IPS DF 4.7 (cell line): ENCODE measurements at regions not wholly inside any gene's neighbourhood (a gene's known extent, or its start where the extent isn't known, plus 50 kb on each side); places are given as distances from the start of the nearest gene placed in this dataset.

Source experiments
- DNase-seq: peaks from one replicate; pipeline ENCODE4 v3.0.0-alpha.2; 2013; ENCODE audit warnings: low spot score; ENCODE audit errors: extremely low read depth

DNA sequence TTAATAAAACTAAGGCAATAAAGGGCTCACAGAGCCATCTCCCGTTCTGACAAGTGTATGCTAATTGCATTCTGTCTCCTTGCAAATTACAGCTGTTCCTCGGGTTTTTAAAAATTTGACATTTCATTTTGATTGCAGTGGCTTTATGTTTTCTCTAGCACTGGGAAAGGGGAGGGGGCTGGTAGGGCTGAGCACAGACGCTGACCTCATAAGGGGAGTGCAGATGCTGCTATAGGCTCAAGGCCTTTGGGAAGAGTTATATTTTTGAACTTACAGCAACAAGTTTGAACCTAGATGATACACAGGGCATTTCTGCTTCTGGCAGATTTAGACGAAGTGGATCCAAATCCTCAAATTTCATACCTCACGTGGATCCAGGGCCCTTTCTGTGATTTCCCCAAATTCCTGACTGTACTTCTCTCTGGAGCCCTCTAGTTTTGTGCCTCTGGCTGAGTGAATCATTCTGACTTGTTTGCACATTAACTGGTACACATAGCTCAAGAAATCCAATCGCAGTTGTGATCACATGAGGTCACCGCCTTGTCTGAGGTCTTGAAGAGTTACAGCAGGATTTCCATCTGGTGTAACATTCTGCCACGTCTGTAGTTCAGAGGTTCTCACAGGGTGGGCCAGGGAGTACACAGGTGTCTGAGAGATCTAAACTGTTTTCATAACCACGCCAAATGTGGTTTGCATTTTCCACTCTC is 230.3 kb downstream of the C1orf94 start:
- no peak for DNase-seq

- no peak for DNase-seq
These were observed 231.3 kb downstream of the C1orf94 start for GRCh38 chr1:34408011-34408410.

- no peak for DNase-seq
These were observed 233.1 kb downstream of the C1orf94 start for GRCh38 chr1:34409689-34410229.

DNA sequence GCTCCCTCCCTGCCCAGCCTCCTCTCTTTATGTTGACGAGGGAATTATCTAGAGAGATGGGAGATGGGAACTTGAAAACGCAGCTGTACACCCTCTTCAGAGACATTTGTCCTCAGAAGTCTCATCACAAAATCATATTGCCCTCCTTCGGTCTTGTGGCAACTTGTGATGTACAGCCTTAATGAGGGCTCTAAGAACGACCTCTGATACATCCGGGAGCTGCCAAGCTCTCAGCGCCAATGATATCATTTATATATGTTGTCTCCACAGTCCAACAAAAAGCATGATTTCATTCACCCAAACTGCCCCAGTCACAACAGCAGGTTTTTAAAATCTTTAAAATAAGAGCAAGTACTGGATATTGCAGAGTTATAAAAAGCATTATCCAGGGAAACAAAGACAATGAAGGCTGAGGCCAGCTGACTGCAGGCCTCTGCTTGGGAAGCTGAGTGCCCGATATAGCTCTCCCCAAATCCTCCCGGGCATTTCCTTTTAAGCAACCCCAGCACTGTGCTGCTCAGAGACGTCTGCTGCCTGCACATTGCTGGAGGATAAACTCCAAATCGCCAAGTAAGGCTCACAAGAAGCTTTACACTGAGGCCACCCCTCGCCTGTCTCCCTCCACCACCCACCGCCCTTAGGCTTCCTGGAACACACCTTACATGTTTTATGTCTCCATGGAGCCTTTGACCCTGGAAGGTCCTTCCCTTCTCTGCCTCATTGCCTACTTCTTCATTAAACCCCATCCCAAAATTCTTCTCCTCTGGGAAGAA is 236.1 kb downstream of the C1orf94 start:
- no peak for DNase-seq

- DNase-seq, result no peak
These were observed 238.4 kb downstream of the C1orf94 start for GRCh38 chr1:34415140-34415539.

- DNase-seq, result no peak
These were observed 241.5 kb downstream of the C1orf94 start for GRCh38 chr1:34418166-34418565.

DNA sequence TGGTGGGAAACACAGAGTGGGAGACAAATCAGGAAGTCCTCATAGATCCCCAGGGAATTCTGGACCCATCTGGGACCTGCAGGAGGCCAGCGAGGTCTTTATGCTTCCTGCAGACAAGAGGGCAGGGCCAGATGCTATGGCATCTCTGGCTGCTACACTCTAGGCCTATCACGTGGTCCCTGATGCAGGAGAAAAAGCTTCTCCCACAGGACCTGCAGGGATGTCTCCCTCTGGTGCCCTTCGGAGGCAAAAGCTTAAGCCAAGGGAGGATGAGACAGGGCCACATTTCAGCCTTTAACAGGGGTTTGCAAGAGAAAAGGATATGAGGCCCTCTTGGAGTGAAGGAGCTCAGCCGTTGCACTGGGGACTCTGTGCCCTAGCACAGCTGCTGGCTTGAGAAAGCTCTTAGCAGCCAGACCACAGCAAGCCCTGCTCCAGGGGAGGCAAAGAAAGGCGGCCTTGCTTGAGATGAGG is 243.0 kb downstream of the C1orf94 start:
- peak; percentile 53 for DNase-seq

- no peak for DNase-seq
These were observed 248.3 kb downstream of the C1orf94 start for GRCh38 chr1:34425046-34425445.

- no peak for DNase-seq
These were observed 249.1 kb downstream of the C1orf94 start for GRCh38 chr1:34425785-34426184.

DNA sequence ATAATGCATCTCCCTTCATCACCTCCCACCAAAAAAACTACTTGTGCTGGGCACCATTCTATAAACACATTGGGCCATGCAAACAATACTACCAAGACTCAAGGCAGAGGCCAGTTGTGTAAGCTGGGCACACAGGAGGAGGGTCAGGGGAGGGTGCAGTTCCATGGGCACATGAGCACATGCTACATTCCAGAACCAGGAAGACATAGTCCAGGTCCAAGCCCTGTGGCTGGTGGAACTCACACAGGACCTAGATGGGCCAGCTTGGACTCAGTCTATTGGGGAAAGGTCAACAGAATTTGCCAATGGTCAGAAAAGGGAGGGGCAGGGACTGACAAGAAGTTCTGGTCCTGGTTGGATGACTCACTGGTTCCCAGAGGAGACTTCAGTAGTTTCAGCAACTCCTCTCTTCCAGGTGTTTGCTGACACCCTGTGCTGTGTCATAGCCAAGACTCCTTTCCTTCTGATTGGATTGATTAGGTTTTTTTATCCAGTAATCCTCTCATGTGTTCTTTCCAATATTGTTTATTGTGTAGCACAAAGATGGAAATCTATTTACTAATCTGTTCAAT is 249.7 kb downstream of the C1orf94 start:
- no peak for DNase-seq

DNA sequence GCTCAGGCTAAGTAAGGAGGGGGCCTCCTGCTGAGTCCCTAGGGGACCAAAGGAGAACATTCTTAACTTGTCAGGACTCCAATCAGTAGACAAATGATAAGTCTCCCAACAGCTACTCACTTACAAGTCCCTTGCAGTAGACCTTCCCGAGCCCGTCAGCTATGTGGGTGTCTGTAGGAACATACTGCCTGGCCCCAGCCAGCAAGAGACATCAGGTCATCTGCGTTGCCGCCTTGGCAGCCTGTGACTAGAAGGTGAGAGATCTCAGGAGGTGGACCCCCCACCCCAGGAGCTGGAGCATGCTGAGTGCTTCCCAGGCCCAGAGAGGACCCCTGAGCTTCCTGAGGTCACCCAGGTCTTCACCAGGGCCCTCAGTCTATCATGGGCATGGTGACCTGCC is 250.5 kb downstream of the C1orf94 start:
- DNase-seq, result no peak

DNA sequence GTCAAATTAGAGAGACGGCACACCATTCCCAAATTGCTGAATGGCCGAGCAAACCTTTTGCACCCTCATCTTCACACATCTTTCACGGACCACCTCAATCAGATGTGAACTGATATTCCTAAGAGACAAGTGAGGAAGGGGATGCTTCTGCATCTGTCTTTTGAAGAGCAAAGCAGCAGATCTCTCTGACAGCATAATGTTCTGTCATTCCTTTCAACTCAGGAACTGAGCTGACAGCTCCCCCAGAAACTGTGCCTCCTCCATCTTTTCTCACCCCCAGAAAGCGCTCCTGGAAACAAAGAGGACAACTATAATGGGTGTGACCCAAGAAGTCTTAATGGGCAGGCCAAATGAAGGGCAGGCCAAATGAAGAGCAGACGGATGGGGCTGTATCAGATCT is 256.4 kb downstream of the C1orf94 start:
- DNase-seq, result no peak

GRCh38 chr1:34436836-34437235 is 260.1 kb downstream of the C1orf94 start:
- DNase-seq, result no peak

- DNase-seq, result no peak
These were observed 264.8 kb downstream of the C1orf94 start for GRCh38 chr1:34441259-34442069.

GRCh38 chr1:34444516-34444915 is 267.8 kb downstream of the C1orf94 start:
- no peak for DNase-seq

- DNase-seq, result no peak
These were observed 273.6 kb downstream of the C1orf94 start for GRCh38 chr1:34450325-34450724.

DNA sequence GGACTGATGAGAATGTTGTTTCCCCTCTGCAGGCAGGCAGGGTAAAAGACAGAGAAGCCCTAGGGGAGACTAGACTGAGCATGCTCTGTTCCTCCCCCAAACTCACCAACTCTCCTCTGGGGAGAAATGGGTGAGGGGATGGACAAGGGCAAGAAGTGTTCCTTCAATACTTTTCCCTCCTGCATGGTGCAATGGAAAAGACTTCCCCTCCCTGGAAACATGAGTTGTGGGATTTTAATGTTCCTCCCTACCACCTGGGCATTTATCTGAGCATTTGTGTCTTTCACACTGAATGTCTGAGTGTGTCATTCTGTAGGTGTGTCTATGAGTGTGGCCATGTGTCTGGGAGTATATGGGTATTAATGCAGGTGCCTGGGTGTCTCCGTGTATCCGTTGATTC is 275.7 kb downstream of the C1orf94 start:
- DNase-seq, result no peak

DNA sequence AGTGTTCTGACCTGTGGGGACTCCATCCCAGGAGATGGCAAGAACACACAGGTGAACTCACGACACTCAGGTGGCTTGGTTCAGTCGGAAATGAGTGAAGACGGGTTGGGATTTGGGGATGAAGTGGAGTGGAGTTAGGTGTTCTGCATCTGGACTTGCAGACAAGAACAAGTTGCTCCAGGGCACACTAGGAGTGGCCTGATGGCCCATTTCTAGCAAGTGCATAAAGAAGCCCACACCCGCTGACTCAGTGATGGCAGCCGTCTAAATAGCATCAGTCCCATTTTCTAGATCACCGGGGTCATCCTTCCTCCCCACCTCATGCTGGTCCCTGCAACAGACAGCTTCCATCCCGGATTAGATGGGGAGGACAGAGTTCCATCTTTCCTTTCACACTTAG is 278.4 kb downstream of the C1orf94 start:
- DNase-seq, result no peak

- DNase-seq, result peak; percentile 30
These were observed 283.5 kb downstream of the C1orf94 start for GRCh38 chr1:34460193-34460592.

- no peak for DNase-seq
These were observed 284.4 kb upstream of the GJB5 start for GRCh38 chr1:34470401-34470800.

DNA sequence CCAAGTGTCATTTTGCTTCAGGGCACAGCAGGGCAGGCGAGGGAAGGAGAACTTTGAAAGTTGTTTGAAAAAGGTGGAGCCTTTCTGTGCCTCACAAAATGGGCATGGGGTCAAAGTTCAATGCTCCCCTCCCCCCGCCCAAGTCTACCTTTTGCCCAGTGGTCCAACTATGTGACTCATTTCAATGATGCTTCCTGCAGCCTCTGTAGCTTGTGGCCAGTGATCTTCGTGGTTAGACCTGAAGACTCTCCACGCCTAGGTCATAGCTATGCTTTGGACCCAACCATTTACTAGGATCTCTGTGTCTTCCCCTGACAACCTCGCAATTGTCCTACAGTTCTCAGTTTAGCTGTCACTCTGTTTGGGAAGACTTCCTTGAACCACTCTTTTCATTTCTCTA is 280.3 kb upstream of the GJB5 start:
- no peak for DNase-seq
